H1 (cell line): ENCODE measurements at regions not wholly inside any gene's neighbourhood (a gene's known extent, or its start where the extent isn't known, plus 50 kb on each side); places are given as distances from the start of the nearest gene placed in this dataset.

Source experiments
- CTCF ChIA-PET: fragments of 300-600 bp; sonication (Branson Sonifier 250); formaldehyde crosslinking; loops from one replicate; lab custom pipeline; 2021; ENCODE audit not compliant: partially characterized antibody; lab: Charles Lee
- POLR2A ChIA-PET: fragments of 300-600 bp; sonication (Branson Sonifier 250); formaldehyde crosslinking; loops from one replicate; lab custom pipeline; 2021; ENCODE audit warnings: inconsistent platforms; ENCODE audit not compliant: partially characterized antibody; lab: Charles Lee
- DNase-seq, 2 experiments: peaks; one replicate each; pipeline versions ENCODE4 v3.0.0 to v3.0.0-alpha.2; 2010 to 2022; ENCODE audit warnings: low spot score in 2 of 2, low read depth in 1 of 2, mixed read lengths in 1 of 2
- FAIRE-seq: peaks from 2 replicates; lab custom pipeline; 2011; peaks lifted over from hg19 to GRCh38; lab: Jason Lieb, UNC
- H2AFZ ChIP-seq: 2 replicates; pipeline ENCODE4 v1.8.1; 2012; ENCODE audit warnings: low read length, inconsistent platforms
- H2AK5ac ChIP-seq: 2 replicates; pipeline ENCODE4 v1.6.1; 2013; ENCODE audit warnings: low read depth, low read length
- H2BK120ac ChIP-seq: replicated peaks from 2 replicates; pipeline ENCODE3; 2013; ENCODE audit warnings: low read depth, low read length, inconsistent platforms
- H2BK12ac ChIP-seq: 2 replicates; pipeline ENCODE4 v1.6.1; 2013; ENCODE audit warnings: low read depth, low read length
- H2BK15ac ChIP-seq: 2 replicates; pipeline ENCODE4 v1.6.1; 2013; ENCODE audit warnings: low read length
- H2BK20ac ChIP-seq: 2 replicates; pipeline ENCODE4 v1.6.1; 2013; ENCODE audit warnings: low read length
- H2BK5ac ChIP-seq: 2 replicates; pipeline ENCODE4 v1.6.1; 2013; ENCODE audit warnings: low read depth, low read length
- H3K14ac ChIP-seq: 2 replicates; pipeline ENCODE4 v1.6.1; 2013; ENCODE audit warnings: inconsistent platforms; ENCODE audit not compliant: insufficient read length
- H3K18ac ChIP-seq: 2 replicates; pipeline ENCODE4 v1.6.1; 2013; ENCODE audit warnings: low read length; ENCODE audit errors: extremely low read depth
- H3K23ac ChIP-seq: 2 replicates; pipeline ENCODE4 v1.6.1; 2013; ENCODE audit warnings: inconsistent platforms; ENCODE audit not compliant: insufficient read length
- H3K23me2 ChIP-seq: 2 replicates; pipeline ENCODE4 v1.6.1; 2013; ENCODE audit warnings: low read depth, low read length
- H3K27ac ChIP-seq: 2 replicates; pipeline ENCODE4 v1.6.1; 2011; ENCODE audit warnings: low read depth, low read length, inconsistent platforms
- H3K27me3 ChIP-seq, 4 experiments: replicated peaks in 1 of 4; 1 replicate in 1 of 4; 2 replicates in 3 of 4; pipeline versions ENCODE4 v1.6.1 to v1.8.1; 2011 to 2013; ENCODE audit warnings: low read length in 3 of 4, mild to moderate bottlenecking in 3 of 4, inconsistent platforms in 2 of 4, mixed read lengths in 2 of 4, moderate library complexity in 1 of 4; ENCODE audit not compliant: control insufficient read depth in 3 of 4, insufficient read depth in 3 of 4; ENCODE audit errors: extremely low read depth in 1 of 4
- H3K36me3 ChIP-seq, 4 experiments: 2 replicates each; pipeline versions ENCODE4 v1.6.1 to v1.8.1; 2011 to 2013; ENCODE audit warnings: mild to moderate bottlenecking in 4 of 4, low read length in 3 of 4, moderate library complexity in 2 of 4, control low read depth in 1 of 4, inconsistent platforms in 1 of 4; ENCODE audit not compliant: insufficient read depth in 4 of 4, control insufficient read depth in 2 of 4
- H3K4ac ChIP-seq: replicated peaks from 2 replicates; pipeline ENCODE3; 2013; ENCODE audit warnings: low read length, low read depth, mixed read lengths, inconsistent platforms; ENCODE audit not compliant: insufficient read length
- H3K4me1 ChIP-seq, 4 experiments: replicated peaks in 1 of 4; 1 replicate in 1 of 4; 2 replicates in 3 of 4; pipeline versions ENCODE4 v1.6.1 to v1.8.1; 2011 to 2013; ENCODE audit warnings: low read length in 3 of 4, inconsistent platforms in 2 of 4, mixed read lengths in 1 of 4; ENCODE audit not compliant: insufficient read depth in 4 of 4, control insufficient read depth in 3 of 4
- H3K4me2 ChIP-seq, 2 experiments: 2 replicates each; pipeline versions ENCODE4 v1.6.1 to v1.8.1; 2011 to 2013; ENCODE audit warnings: low read depth in 2 of 2, low read length in 2 of 2, control low read depth in 1 of 2, inconsistent platforms in 1 of 2, mild to moderate bottlenecking in 1 of 2; ENCODE audit not compliant: insufficient read depth in 1 of 2
- H3K4me3 ChIP-seq, 4 experiments: fragments of 200-600, 300-600 bp in 1 of 4; sonication (generic), shearing (Covaris generic), sonication (Bioruptor Twin) in 1 of 4; 2 replicates each; pipeline versions ENCODE4 v1.5.1 to v1.8.1; 2011 to 2016; ENCODE audit warnings: low read length in 4 of 4, low read depth in 3 of 4, control low read depth in 2 of 4, inconsistent platforms in 2 of 4, mild to moderate bottlenecking in 2 of 4, mixed read lengths in 1 of 4, moderate library complexity in 1 of 4; ENCODE audit not compliant: insufficient read depth in 2 of 4; ENCODE audit errors: extremely low read depth in 1 of 4
- H3K56ac ChIP-seq: replicated peaks from 2 replicates; pipeline ENCODE3; 2013; ENCODE audit warnings: low read depth, mild to moderate bottlenecking, mixed read lengths, low read length, inconsistent platforms; ENCODE audit not compliant: insufficient read length
- H3K79me1 ChIP-seq: 2 replicates; pipeline ENCODE4 v1.6.1; 2013; ENCODE audit warnings: low read depth, low read length, control low read depth
- H3K79me2 ChIP-seq, 2 experiments: 2 replicates each; pipeline versions ENCODE4 v1.6.1 to v1.8.1; 2012 to 2013; ENCODE audit warnings: low read length in 2 of 2, mild to moderate bottlenecking in 2 of 2, inconsistent platforms in 1 of 2; ENCODE audit not compliant: insufficient read depth in 2 of 2, control insufficient read depth in 1 of 2
- H3K9ac ChIP-seq, 4 experiments: replicated peaks in 1 of 4; 1 replicate in 1 of 4; 2 replicates in 3 of 4; pipeline versions ENCODE4 v1.6.1 to v1.8.1; 2011 to 2013; ENCODE audit warnings: low read depth in 3 of 4, low read length in 3 of 4, control low read depth in 2 of 4, mild to moderate bottlenecking in 2 of 4, moderate library complexity in 2 of 4, inconsistent platforms in 1 of 4; ENCODE audit errors: extremely low read depth in 1 of 4
- H3K9me3 ChIP-seq, 2 experiments: 2 replicates each; pipeline versions ENCODE4 v1.6.1 to v1.8.1; 2012 to 2013; ENCODE audit warnings: mild to moderate bottlenecking in 2 of 2, moderate library complexity in 2 of 2, control low read depth in 1 of 2, inconsistent platforms in 1 of 2, low read depth in 1 of 2, low read length in 1 of 2, mixed read lengths in 1 of 2; ENCODE audit not compliant: insufficient read depth in 2 of 2
- H4K20me1 ChIP-seq, 2 experiments: replicated peaks in 1 of 2; 2 replicates each; pipeline versions ENCODE3 to v1.8.1; 2011 to 2013; ENCODE audit warnings: inconsistent platforms in 2 of 2, low read length in 2 of 2, mild to moderate bottlenecking in 1 of 2; ENCODE audit not compliant: insufficient read depth in 2 of 2, control insufficient read depth in 1 of 2
- H4K5ac ChIP-seq: 2 replicates; pipeline ENCODE4 v1.6.1; 2013; ENCODE audit warnings: low read length, low read depth, mixed read lengths, inconsistent platforms; ENCODE audit not compliant: insufficient read length
- H4K8ac ChIP-seq: 2 replicates; pipeline ENCODE4 v1.8.0; 2013; ENCODE audit warnings: mild to moderate bottlenecking, moderate library complexity, low read length, inconsistent platforms; ENCODE audit not compliant: insufficient read depth; ENCODE audit errors: extremely low read depth
- H4K91ac ChIP-seq: replicated peaks from 2 replicates; pipeline ENCODE3; 2013; ENCODE audit warnings: low read length, mixed read lengths, inconsistent platforms; ENCODE audit not compliant: insufficient read length
- EGR1 ChIP-seq: IDR thresholded peaks from 2 replicates; pipeline ENCODE4 v1.6.1; 2011; ENCODE audit warnings: low read depth, low read length, borderline replicate concordance
- EP300 ChIP-seq, 2 experiments: IDR thresholded peaks; 1 replicate in 1 of 2; 2 replicates in 1 of 2; pipeline ENCODE4 v1.6.1; 2011 to 2012; ENCODE audit warnings: low read depth in 2 of 2, low read length in 2 of 2, mild to moderate bottlenecking in 2 of 2, borderline replicate concordance in 1 of 2, inconsistent platforms in 1 of 2, moderate library complexity in 1 of 2
- KDM4A ChIP-seq: IDR thresholded peaks from one replicate; pipeline ENCODE4 v1.7.1; 2012; ENCODE audit warnings: low read depth, mild to moderate bottlenecking, moderate library complexity, low read length, inconsistent platforms; ENCODE audit not compliant: severe bottlenecking
- NANOG ChIP-seq: IDR thresholded peaks from 2 replicates; pipeline ENCODE4 v1.6.1; 2011; ENCODE audit warnings: low read length, low read depth, mild to moderate bottlenecking, inconsistent platforms; ENCODE audit not compliant: insufficient read depth, poor library complexity, severe bottlenecking
- RBBP5 ChIP-seq: IDR thresholded peaks from 2 replicates; pipeline ENCODE4 v1.7.1; 2012; ENCODE audit warnings: low read depth, mild to moderate bottlenecking, inconsistent platforms, low read length, moderate library complexity, borderline replicate concordance
- RXRA ChIP-seq: IDR thresholded peaks from 2 replicates; pipeline ENCODE4 v1.6.1; 2011; ENCODE audit warnings: low read depth, mild to moderate bottlenecking, low read length, moderate library complexity; ENCODE audit not compliant: insufficient read depth
- TBP ChIP-seq: IDR thresholded peaks from 2 replicates; pipeline ENCODE4 v1.6.1; 2011; ENCODE audit warnings: low read depth, low read length, improper control_type of control experiment
- WGBS, 2 experiments: shearing (Covaris generic) in 1 of 2; methylation state at CpG; one replicate each; pipeline versions ENCODE4 v1.1.6 to v1.1.7; 2013 to 2015; ENCODE audit warnings: low lambda C conversion rate in 2 of 2, mixed read lengths in 2 of 2, inconsistent platforms in 1 of 2, low coverage in 1 of 2, missing lambda C conversion rate in 1 of 2; ENCODE audit not compliant: insufficient replicate concordance in 2 of 2, insufficient coverage in 1 of 2, insufficient read length in 1 of 2; ENCODE audit errors: extremely low coverage in 1 of 2, missing lambda C conversion rate in 1 of 2; 5-methylcytosine and 5-hydroxymethylcytosine counted together

- DNase-seq (no peak), FAIRE-seq (no peak)
- Histone ChIP-seq H3K79me2 (no peaks in the 10 kb centered on the region), H3K23ac (no peak overlapping the region), H4K20me1 (no peaks in the 10 kb centered on the region), H3K36me3 (no peaks in the 10 kb centered on the region), H2BK20ac (no peak overlapping the region), H3K23me2 (no peaks in the 10 kb centered on the region), H2BK120ac (no peak overlapping the region), H2BK12ac (no peak overlapping the region), H3K27ac (no peak overlapping the region), H3K9me3 (no peaks in the 10 kb centered on the region), H3K4me3 (no peak overlapping the region), H3K14ac (no peak overlapping the region), H4K91ac (no peak overlapping the region), H2BK15ac (no peak overlapping the region), H4K8ac (no peak overlapping the region), H4K5ac (no peak overlapping the region), H3K56ac (no peak overlapping the region), H3K79me1 (no peaks in the 10 kb centered on the region), H2BK5ac (no peak overlapping the region), H3K27me3 (no peaks in the 10 kb centered on the region), H3K4me2 (no peak overlapping the region), H3K9ac (no peak overlapping the region), H3K18ac (no peak overlapping the region), H2AFZ (no peak overlapping the region), H3K4me1 (no peaks in the 10 kb centered on the region), H3K4ac (no peak overlapping the region), H2AK5ac (no peak overlapping the region)
- CTCF ChIA-PET, result no interaction called here
- WGBS, 2 experiments, result 95% methylated on average over 1 of the region's 1 CpG; no CpG with 5 or more reads in 1 of the 2 experiments
- POLR2A ChIA-PET, result no interaction called here
- TF ChIP-seq KDM4A, result no peak
- TF ChIP-seq NANOG, result no peak
- TF ChIP-seq EP300 (IDR thresholded peaks at IDR 0.05; ENCODE audit: borderline replicate concordance in 1 of 2, low read depth in 2 of 2, low read length in 2 of 2), result no peak
- no peak for TF ChIP-seq EGR1
- no peak for TF ChIP-seq TBP
- TF ChIP-seq RBBP5, result no peak
- no peak for TF ChIP-seq RXRA
Measured at GRCh38 chr12:43235721-43236120, 316.3 kb downstream of the ADAMTS20 start.
